ENCODE measurements at regions not wholly inside any gene's neighbourhood (a gene's known extent, or its start where the extent isn't known, plus 50 kb on each side); places are given as distances from the start of the nearest gene placed in this dataset.
A peak's percentile ranks its signal among the peaks of the same experiment; 100 is the strongest.
"Not testable (repeated sequence)": the region's sequence is repeated elsewhere in the genome, so short reads cannot be mapped to it uniquely, and the experiment has no call there.

DNA sequence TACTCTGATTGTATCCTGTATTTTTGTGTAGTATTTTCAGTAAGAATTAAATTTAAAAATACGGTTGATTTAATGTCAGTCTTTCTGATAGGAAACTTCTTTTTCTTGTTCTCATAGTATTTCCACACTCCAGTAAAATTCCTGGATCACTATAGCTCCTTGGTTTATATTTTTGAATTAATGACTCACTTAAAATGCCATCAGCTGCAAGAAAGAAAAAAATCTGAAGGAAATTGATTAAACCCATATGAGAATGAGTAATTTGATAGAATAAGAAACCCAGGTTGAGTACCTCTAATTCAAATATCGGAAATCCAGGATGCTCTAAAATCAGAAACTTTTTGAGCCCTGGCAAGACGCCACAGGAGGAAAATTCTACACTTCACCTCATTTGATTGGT, 186.8 kb upstream of the RND3 start:
- TF ChIP-seq, protein P1, sequence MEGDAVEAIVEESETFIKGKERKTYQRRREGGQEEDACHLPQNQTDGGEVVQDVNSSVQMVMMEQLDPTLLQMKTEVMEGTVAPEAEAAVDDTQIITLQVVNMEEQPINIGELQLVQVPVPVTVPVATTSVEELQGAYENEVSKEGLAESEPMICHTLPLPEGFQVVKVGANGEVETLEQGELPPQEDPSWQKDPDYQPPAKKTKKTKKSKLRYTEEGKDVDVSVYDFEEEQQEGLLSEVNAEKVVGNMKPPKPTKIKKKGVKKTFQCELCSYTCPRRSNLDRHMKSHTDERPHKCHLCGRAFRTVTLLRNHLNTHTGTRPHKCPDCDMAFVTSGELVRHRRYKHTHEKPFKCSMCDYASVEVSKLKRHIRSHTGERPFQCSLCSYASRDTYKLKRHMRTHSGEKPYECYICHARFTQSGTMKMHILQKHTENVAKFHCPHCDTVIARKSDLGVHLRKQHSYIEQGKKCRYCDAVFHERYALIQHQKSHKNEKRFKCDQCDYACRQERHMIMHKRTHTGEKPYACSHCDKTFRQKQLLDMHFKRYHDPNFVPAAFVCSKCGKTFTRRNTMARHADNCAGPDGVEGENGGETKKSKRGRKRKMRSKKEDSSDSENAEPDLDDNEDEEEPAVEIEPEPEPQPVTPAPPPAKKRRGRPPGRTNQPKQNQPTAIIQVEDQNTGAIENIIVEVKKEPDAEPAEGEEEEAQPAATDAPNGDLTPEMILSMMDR (IDR thresholded peaks at IDR 0.05; ENCODE audit: insufficient read depth, low read depth, low read length) = no peak
- H3K4me3 ChIP-seq (ENCODE audit: low read depth, low read length) = no peak overlapping the region
- DNase-seq (ENCODE audit: low read depth) = no peak

DNA sequence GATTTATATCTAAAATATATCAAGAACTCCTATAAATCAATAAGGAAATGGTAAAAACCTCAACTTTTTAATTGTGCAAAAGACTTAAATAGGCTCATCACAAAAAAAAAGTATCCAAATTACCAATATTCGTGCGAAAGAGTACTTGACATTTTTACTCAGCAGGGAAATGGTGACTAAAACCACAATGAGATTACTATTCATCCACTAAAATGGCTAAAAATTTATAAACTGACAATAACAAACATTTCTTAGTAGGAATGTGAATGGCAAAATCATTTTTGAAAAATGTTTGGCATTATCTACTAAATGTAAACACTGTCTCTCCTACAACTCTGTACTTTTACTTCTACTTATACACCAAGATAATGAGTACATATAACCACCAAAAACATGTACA, 184.8 kb upstream of the RND3 start:
- no peak for DNase-seq (ENCODE audit: low read depth)
- no peak overlapping the region for H3K4me3 ChIP-seq (ENCODE audit: low read depth, low read length)
- TF ChIP-seq, protein P1 (IDR thresholded peaks at IDR 0.05; ENCODE audit: insufficient read depth, low read depth, low read length) = no peak

- TF ChIP-seq, protein P1 (IDR thresholded peaks at IDR 0.05; ENCODE audit: insufficient read depth, low read depth, low read length) = no peak
Observed at GRCh38 chr2:150669492-150669891, 182.0 kb upstream of the RND3 start.

DNA sequence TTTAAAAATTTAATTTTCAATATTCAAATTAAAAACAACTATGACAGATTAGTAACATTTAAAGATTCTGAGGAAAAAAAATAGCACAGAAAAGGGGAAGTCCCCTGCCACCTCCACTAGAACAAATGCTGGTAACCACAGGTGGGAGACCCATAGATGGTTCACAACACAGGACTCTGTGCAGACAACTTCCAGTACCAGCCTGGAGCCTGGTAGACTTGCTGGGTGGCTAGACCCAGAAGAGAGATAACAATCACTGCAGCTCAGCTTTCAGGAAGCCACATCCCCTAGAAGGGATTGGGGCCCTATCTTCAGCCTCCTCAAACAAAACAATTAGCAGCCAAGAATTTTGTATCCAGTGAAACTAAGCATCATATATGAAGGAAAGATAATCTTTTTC, 179.6 kb upstream of the RND3 start:
- not testable (repeated sequence) for H3K4me3 ChIP-seq (ENCODE audit: low read depth, low read length); DNase-seq (ENCODE audit: low read depth)

More at GRCh38 chr2:150669492-150669891, 182.0 kb upstream of the RND3 start:
- H3K4me3 ChIP-seq (ENCODE audit: low read depth, low read length) = no peak overlapping the region
- no peak for DNase-seq (ENCODE audit: low read depth)

DNA sequence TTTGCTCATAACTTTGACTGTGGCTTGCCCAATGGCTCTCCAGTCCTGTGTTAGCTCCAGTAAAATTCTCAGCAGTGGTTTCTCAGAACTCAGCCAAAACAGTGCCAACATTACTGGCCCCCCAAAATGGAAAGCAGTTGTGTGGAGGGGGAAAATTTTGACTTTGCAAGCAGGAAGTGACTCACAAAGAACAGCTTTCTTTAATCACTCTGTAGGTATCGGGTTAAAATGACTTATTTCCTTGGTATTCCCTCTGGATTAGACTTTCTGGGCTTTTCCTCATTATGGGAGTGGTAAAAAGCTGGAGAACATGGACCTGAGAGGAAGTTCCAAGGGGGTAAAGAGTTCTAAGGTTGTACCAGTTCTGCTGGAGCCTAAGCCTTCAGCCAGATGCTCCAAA, 175.7 kb upstream of the RND3 start:
- no peak overlapping the region for H3K4me3 ChIP-seq (ENCODE audit: low read depth, low read length)
- peak; percentile 59 for DNase-seq (ENCODE audit: low read depth)
- TF ChIP-seq, protein P1 (IDR thresholded peaks at IDR 0.05; ENCODE audit: insufficient read depth, low read depth, low read length) = no peak

- TF ChIP-seq, protein P1 (IDR thresholded peaks at IDR 0.05; ENCODE audit: insufficient read depth, low read depth, low read length) = no peak
- no peak for DNase-seq (ENCODE audit: low read depth)
- no peak overlapping the region for H3K4me3 ChIP-seq (ENCODE audit: low read depth, low read length)
Observed at GRCh38 chr2:150656002-150656401, 168.5 kb upstream of the RND3 start.

DNA sequence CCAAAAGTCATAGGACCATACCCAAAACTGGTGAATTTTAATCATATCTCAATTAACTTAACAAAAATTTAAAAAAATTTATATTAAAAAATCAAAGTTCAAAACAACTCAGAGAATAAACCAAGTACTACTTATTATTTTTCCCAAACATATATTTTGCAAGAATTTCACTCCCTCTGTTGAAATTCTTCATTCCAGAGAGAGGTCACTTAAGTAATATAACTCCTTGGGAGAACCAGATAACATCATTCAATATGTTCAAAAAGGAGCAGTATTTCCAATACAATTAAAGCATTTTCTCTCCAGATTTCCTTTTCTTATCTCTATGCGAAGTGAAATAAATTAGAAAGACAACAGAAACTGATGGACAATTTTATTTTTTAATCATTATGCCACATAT, 165.9 kb upstream of the RND3 start:
- TF ChIP-seq, protein P1 (IDR thresholded peaks at IDR 0.05; ENCODE audit: insufficient read depth, low read depth, low read length) = no peak
- peak; percentile 38 for DNase-seq (ENCODE audit: low read depth)

More for the DNA sequence above, 165.9 kb upstream of the RND3 start:
- no peak overlapping the region for H3K4me3 ChIP-seq (ENCODE audit: low read depth, low read length)
